ENCODE measurements at regions not wholly inside any gene's neighbourhood (a gene's known extent, or its start where the extent isn't known, plus 50 kb on each side); places are given as distances from the start of the nearest gene placed in this dataset.

- H2AFZ ChIP-seq (ENCODE audit: control insufficient read depth, low read length), result peak overlapping the region; percentile 76
- TF ChIP-seq CTCF (optimal IDR thresholded peaks at IDR 0.05 in 1 of 3, IDR thresholded peaks at IDR 0.05 in 1 of 3, conservative IDR thresholded peaks at IDR 0.05 in 1 of 3; ENCODE audit: extremely low read depth in 1 of 3, insufficient read depth in 2 of 3, low read length in 3 of 3) (no peak), EZH2 (IDR thresholded peaks at IDR 0.05; ENCODE audit: low read length) (no peak)
- FAIRE-seq (peak; percentile 89), DNase-seq (ENCODE audit: low read depth, low spot score) (no peak)
- H3K4me1 ChIP-seq (ENCODE audit: control insufficient read depth, extremely low read depth, insufficient read depth, low read length), result peaks cover 15% of the 10 kb centered on the region
- no peaks in the 10 kb centered on the region for H3K9me1 ChIP-seq (ENCODE audit: control insufficient read depth, extremely low read depth, insufficient read depth, low read length)
- H3K27me3 ChIP-seq (ENCODE audit: control insufficient read depth, extremely low read depth, insufficient read depth, low read length), result no peaks in the 10 kb centered on the region
- no peak overlapping the region for H3K9ac ChIP-seq (ENCODE audit: control insufficient read depth, extremely low read depth, insufficient read depth, low read length)
- H4K20me1 ChIP-seq (ENCODE audit: control insufficient read depth, extremely low read depth, insufficient read depth, low read length), result no peaks in the 10 kb centered on the region
- no peak overlapping the region for H3K4me3 ChIP-seq (ENCODE audit: control insufficient read depth in 2 of 3, extremely low read depth in 1 of 3, insufficient read depth in 2 of 3, low read depth in 1 of 3, low read length in 3 of 3)
- no peaks in the 10 kb centered on the region for H3K79me2 ChIP-seq (ENCODE audit: control insufficient read depth, insufficient read depth, low read length)
- no peaks in the 10 kb centered on the region for H3K36me3 ChIP-seq (ENCODE audit: control insufficient read depth in 2 of 2, extremely low read depth in 1 of 2, insufficient read depth in 2 of 2, low read length in 2 of 2)
- dilution Hi-C loops (cut with MboI; ENCODE audit: extremely low pct_ligation_motif_present, low sequenced_read_pairs), result no loop called here
- peak overlapping the region; percentile 10 for H3K27ac ChIP-seq (ENCODE audit: control insufficient read depth, insufficient read depth, low read length)
- H3K9me3 ChIP-seq (ENCODE audit: control insufficient read depth, low read depth, low read length), result no peaks in the 10 kb centered on the region
- peak overlapping the region; percentile 29 for H3K4me2 ChIP-seq (ENCODE audit: control insufficient read depth, extremely low read depth, insufficient read depth, low read depth, low read length)
These were observed 71.5 kb downstream of the FAT3 start for GRCh38 chr11:92296138-92296515.

GRCh38 chr11:92297567-92298553 is 73.2 kb downstream of the FAT3 start:
- Histone ChIP-seq H3K27me3 (ENCODE audit: control insufficient read depth, extremely low read depth, insufficient read depth, low read length) (no peaks in the 10 kb centered on the region), H3K36me3 (ENCODE audit: control insufficient read depth in 2 of 2, extremely low read depth in 1 of 2, insufficient read depth in 2 of 2, low read length in 2 of 2) (no peaks in the 10 kb centered on the region), H3K9ac (ENCODE audit: control insufficient read depth, extremely low read depth, insufficient read depth, low read length) (no peak overlapping the region), H3K27ac (ENCODE audit: control insufficient read depth, insufficient read depth, low read length) (no peak overlapping the region), H4K20me1 (ENCODE audit: control insufficient read depth, extremely low read depth, insufficient read depth, low read length) (no peaks in the 10 kb centered on the region), H3K79me2 (ENCODE audit: control insufficient read depth, insufficient read depth, low read length) (no peaks in the 10 kb centered on the region), H3K4me3 (ENCODE audit: control insufficient read depth in 2 of 3, extremely low read depth in 1 of 3, insufficient read depth in 2 of 3, low read depth in 1 of 3, low read length in 3 of 3) (no peak overlapping the region), H2AFZ (ENCODE audit: control insufficient read depth, low read length) (no peak overlapping the region), H3K4me2 (ENCODE audit: control insufficient read depth, extremely low read depth, insufficient read depth, low read depth, low read length) (no peak overlapping the region), H3K9me3 (ENCODE audit: control insufficient read depth, low read depth, low read length) (no peaks in the 10 kb centered on the region), H3K9me1 (ENCODE audit: control insufficient read depth, extremely low read depth, insufficient read depth, low read length) (no peaks in the 10 kb centered on the region), H3K4me1 (ENCODE audit: control insufficient read depth, extremely low read depth, insufficient read depth, low read length) (peaks cover 15% of the 10 kb centered on the region)
- dilution Hi-C loops (cut with MboI; ENCODE audit: extremely low pct_ligation_motif_present, low sequenced_read_pairs), result no loop called here
- FAIRE-seq (no peak), DNase-seq (ENCODE audit: low read depth, low spot score) (no peak)
- no peak for TF ChIP-seq CTCF (optimal IDR thresholded peaks at IDR 0.05 in 1 of 3, IDR thresholded peaks at IDR 0.05 in 1 of 3, conservative IDR thresholded peaks at IDR 0.05 in 1 of 3; ENCODE audit: extremely low read depth in 1 of 3, insufficient read depth in 2 of 3, low read length in 3 of 3)
- TF ChIP-seq EZH2 (IDR thresholded peaks at IDR 0.05; ENCODE audit: low read length), result no peak

All from keratinocyte (primary cell).